Subcutaneous abdominal adipose tissue (tissue), 5 donors: ENCODE measurements at regions not wholly inside any gene's neighbourhood (a gene's known extent, or its start where the extent isn't known, plus 50 kb on each side); places are given as distances from the start of the nearest gene placed in this dataset.

ENCODE experiments used
- H3K27ac ChIP-seq: one replicate; pipeline ENCODE4 v1.7.0; 2013; ENCODE audit warnings: low read depth, mild to moderate bottlenecking, inconsistent platforms, low read length, moderate library complexity
- H3K27me3 ChIP-seq, 5 donors: one replicate each; pipeline ENCODE4 v1.7.0; 2013; ENCODE audit warnings: low read length in 5 of 5, inconsistent platforms in 1 of 5; ENCODE audit not compliant: control insufficient read depth in 5 of 5, insufficient read depth in 4 of 5
- H3K36me3 ChIP-seq, 5 donors: one replicate each; pipeline ENCODE4 v1.7.0; 2013; ENCODE audit warnings: low read length in 5 of 5; ENCODE audit not compliant: control insufficient read depth in 5 of 5, insufficient read depth in 5 of 5
- H3K4me1 ChIP-seq, 5 donors: one replicate each; pipeline ENCODE4 v1.7.0; 2013; ENCODE audit warnings: low read length in 5 of 5, mild to moderate bottlenecking in 3 of 5, moderate library complexity in 1 of 5; ENCODE audit not compliant: control insufficient read depth in 5 of 5, insufficient read depth in 5 of 5
- H3K4me3 ChIP-seq, 5 donors: one replicate each; pipeline ENCODE4 v1.7.0; 2013; ENCODE audit warnings: low read length in 5 of 5, low read depth in 1 of 5
- H3K9ac ChIP-seq, 5 donors: one replicate each; pipeline ENCODE4 v1.7.0; 2013; ENCODE audit warnings: low read length in 5 of 5, mild to moderate bottlenecking in 4 of 5, moderate library complexity in 3 of 5
- H3K9me3 ChIP-seq, 5 donors: one replicate each; pipeline ENCODE4 v1.7.0; 2013; ENCODE audit warnings: low read length in 5 of 5; ENCODE audit not compliant: control insufficient read depth in 5 of 5
- donor health status: healthy.
- donor health status: healthy.
- donor health status: healthy.
- donor health status: healthy.
- donor health status: healthy.

- Histone ChIP-seq H3K4me1 (no peaks in the 10 kb centered on the region), H3K27ac (no peak overlapping the region), H3K4me3 (peak overlapping the region in 1 of 5 donors; percentile 5), H3K36me3 (no peaks in the 10 kb centered on the region), H3K27me3 (no peaks in the 10 kb centered on the region), H3K9me3 (peaks cover 0 to 19% (median 4%) of the 10 kb centered on the region in 5 donors), H3K9ac (no peak overlapping the region)
Measured at GRCh38 chr13:21944610-21945009, 273.7 kb downstream of the FGF9 start.

DNA sequence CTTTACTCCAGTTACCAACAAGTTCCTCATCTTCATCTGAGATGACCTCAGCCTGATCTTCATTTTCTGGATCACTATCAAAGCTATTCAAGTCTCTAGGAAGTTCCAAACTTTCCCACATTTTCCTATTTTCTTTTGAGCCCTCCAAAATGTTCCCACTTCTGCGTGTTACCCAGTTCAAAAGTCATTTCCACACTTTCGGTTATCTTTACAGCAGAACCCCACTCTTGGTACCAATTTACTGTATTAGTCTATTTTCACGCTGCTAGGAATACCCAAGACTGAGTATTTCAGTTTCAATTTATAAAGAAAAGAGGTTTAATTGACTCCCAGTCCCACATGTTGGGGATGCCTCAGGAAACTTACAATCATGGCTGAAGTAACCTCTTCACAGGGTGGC is 274.3 kb downstream of the FGF9 start:
- H3K27me3 ChIP-seq: no peaks in the 10 kb centered on the region
- H3K27ac ChIP-seq: no peak overlapping the region
- no peaks in the 10 kb centered on the region for H3K4me1 ChIP-seq
- H3K9ac ChIP-seq: no peak overlapping the region
- no peak overlapping the region for H3K4me3 ChIP-seq
- H3K9me3 ChIP-seq: peaks cover 0 to 19% (median 4%) of the 10 kb centered on the region in 5 donors
- H3K36me3 ChIP-seq: no peaks in the 10 kb centered on the region

- Histone ChIP-seq H3K9me3 (peaks cover 0 to 19% (median 4%) of the 10 kb centered on the region in 5 donors), H3K36me3 (no peaks in the 10 kb centered on the region), H3K4me3 (no peak overlapping the region), H3K4me1 (no peaks in the 10 kb centered on the region), H3K9ac (no peak overlapping the region), H3K27me3 (no peaks in the 10 kb centered on the region), H3K27ac (no peak overlapping the region)
Measured at GRCh38 chr13:21946964-21947363, 276.1 kb downstream of the FGF9 start.

- Histone ChIP-seq H3K27ac (no peak overlapping the region), H3K4me1 (no peaks in the 10 kb centered on the region), H3K9me3 (peaks cover 0 to 19% (median 4%) of the 10 kb centered on the region in 5 donors)
Measured at GRCh38 chr13:21948769-21949474, 278.0 kb downstream of the FGF9 start.

GRCh38 chr13:21949818-21950429 is 279.1 kb downstream of the FGF9 start:
- Histone ChIP-seq H3K36me3 (no peaks in the 10 kb centered on the region), H3K27me3 (no peaks in the 10 kb centered on the region), H3K27ac (no peak overlapping the region), H3K4me1 (no peaks in the 10 kb centered on the region), H3K9me3 (peaks cover 0 to 11% (median under 1%) of the 10 kb centered on the region in 5 donors), H3K4me3 (no peak overlapping the region), H3K9ac (no peak overlapping the region)

More at GRCh38 chr13:21948769-21949474, 278.0 kb downstream of the FGF9 start:
- no peaks in the 10 kb centered on the region for H3K36me3 ChIP-seq
- no peak overlapping the region for H3K4me3 ChIP-seq
- H3K27me3 ChIP-seq: no peaks in the 10 kb centered on the region
- H3K9ac ChIP-seq: no peak overlapping the region

- no peaks in the 10 kb centered on the region for H3K36me3 ChIP-seq
- H3K9ac ChIP-seq: no peak overlapping the region
- peaks cover 0 to 6% (median 0%) of the 10 kb centered on the region in 5 donors for H3K4me1 ChIP-seq
- H3K9me3 ChIP-seq: peaks cover 0 to 2% (median 0%) of the 10 kb centered on the region in 5 donors
- H3K27me3 ChIP-seq: no peaks in the 10 kb centered on the region
- no peak overlapping the region for H3K27ac ChIP-seq
- no peak overlapping the region for H3K4me3 ChIP-seq
Measured at GRCh38 chr13:21956666-21957065, 285.8 kb downstream of the FGF9 start.

DNA sequence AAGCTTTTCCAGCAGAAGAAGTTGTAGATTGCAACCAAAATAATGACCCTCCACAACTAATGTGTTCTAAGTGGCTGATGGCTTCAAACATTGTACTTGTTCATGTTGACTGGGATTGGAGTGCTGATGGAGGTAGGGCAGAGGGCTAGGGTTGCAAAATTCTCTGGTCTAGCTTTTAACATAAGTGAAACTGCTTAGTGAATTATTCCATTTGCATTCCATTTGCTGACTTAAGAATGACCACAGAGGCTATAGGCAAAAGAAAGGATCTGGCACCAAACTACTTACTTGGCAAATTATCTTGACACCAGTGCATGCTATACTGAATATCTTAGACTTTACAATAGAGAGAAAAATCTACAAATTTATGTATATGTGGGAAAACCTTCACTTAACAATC is 287.0 kb downstream of the FGF9 start:
- peaks cover 0 to 6% (median 0%) of the 10 kb centered on the region in 5 donors for H3K4me1 ChIP-seq
- H3K36me3 ChIP-seq: no peaks in the 10 kb centered on the region
- H3K9ac ChIP-seq: no peak overlapping the region
- H3K4me3 ChIP-seq: no peak overlapping the region
- no peak overlapping the region for H3K27ac ChIP-seq
- H3K27me3 ChIP-seq: no peaks in the 10 kb centered on the region
- peaks cover 0 to 4% (median 0%) of the 10 kb centered on the region in 5 donors for H3K9me3 ChIP-seq

- Histone ChIP-seq H3K27me3 (no peaks in the 10 kb centered on the region), H3K36me3 (no peaks in the 10 kb centered on the region), H3K27ac (no peak overlapping the region), H3K4me1 (peaks cover 0 to 6% (median 0%) of the 10 kb centered on the region in 5 donors), H3K4me3 (no peak overlapping the region), H3K9ac (no peak overlapping the region), H3K9me3 (peaks cover 0 to 4% (median 0%) of the 10 kb centered on the region in 5 donors)
Measured at GRCh38 chr13:21960108-21960507, 289.2 kb downstream of the FGF9 start.

- H3K27me3 ChIP-seq: no peaks in the 10 kb centered on the region
- H3K9ac ChIP-seq: no peak overlapping the region
- H3K9me3 ChIP-seq: peaks cover 0 to 4% (median 0%) of the 10 kb centered on the region in 5 donors
Measured at GRCh38 chr13:21964686-21965085, 293.8 kb downstream of the FGF9 start.

DNA sequence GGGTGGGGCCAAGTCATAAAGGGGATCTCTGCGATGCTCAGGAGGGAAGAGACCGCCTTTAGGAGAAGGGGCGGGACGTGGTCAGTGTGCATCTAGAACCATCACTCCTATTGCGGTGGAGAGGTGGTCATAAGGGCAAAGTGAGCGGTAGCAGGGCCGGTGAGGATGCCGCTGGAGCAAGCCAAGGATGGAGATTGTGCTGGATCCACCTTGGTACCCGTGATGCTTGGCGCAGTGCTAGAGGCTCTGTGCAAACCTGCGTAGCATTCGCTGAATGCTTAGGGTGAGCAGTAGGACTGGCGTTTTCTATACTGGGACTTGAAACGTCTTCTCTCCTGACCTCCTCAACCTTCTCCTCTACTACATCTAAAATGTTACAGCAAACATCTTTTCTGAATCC is 294.2 kb downstream of the FGF9 start:
- no peaks in the 10 kb centered on the region for H3K27me3 ChIP-seq
- H3K4me3 ChIP-seq: no peak overlapping the region
- H3K36me3 ChIP-seq: no peaks in the 10 kb centered on the region
- H3K9me3 ChIP-seq: peaks cover 0 to 4% (median 0%) of the 10 kb centered on the region in 5 donors
- H3K9ac ChIP-seq: no peak overlapping the region
- peaks cover 0 to under 1% (median 0%) of the 10 kb centered on the region in 5 donors for H3K4me1 ChIP-seq
- no peak overlapping the region for H3K27ac ChIP-seq

More at GRCh38 chr13:21964686-21965085, 293.8 kb downstream of the FGF9 start:
- Histone ChIP-seq H3K4me3 (no peak overlapping the region), H3K4me1 (no peaks in the 10 kb centered on the region), H3K36me3 (no peaks in the 10 kb centered on the region), H3K27ac (no peak overlapping the region)
